OCI-LY3 (cell line): ENCODE measurements at regions not wholly inside any gene's neighbourhood (a gene's known extent, or its start where the extent isn't known, plus 50 kb on each side); places are given as distances from the start of the nearest gene placed in this dataset.

Experiments used
- H2AFZ ChIP-seq: fragments of 200-600, 300-600 bp; shearing (Covaris generic); 2 replicates; pipeline ENCODE4 v1.6.0; 2014; ENCODE audit warnings: antibody characterized with exemption, low read depth, low read length
- H3K27ac ChIP-seq: fragments of 200-600, 300-600 bp; sonication (generic); 2 replicates; pipeline ENCODE4 v1.5.1; 2014; ENCODE audit warnings: mild to moderate bottlenecking, low read length, moderate library complexity, mixed read lengths
- H3K27me3 ChIP-seq: fragments of 200-600, 300-600 bp; sonication (generic); 2 replicates; pipeline ENCODE4 v1.6.1; 2014; ENCODE audit warnings: low read depth, low read length, mixed read lengths
- H3K36me3 ChIP-seq: fragments of 200-600, 300-600 bp; sonication (generic); replicated peaks from 2 replicates; pipeline ENCODE3; 2014; ENCODE audit warnings: low read depth, low read length, mixed read lengths
- H3K4me1 ChIP-seq: fragments of 300-600, 200-600 bp; sonication (generic); 2 replicates; pipeline ENCODE4 v1.6.1; 2014; ENCODE audit warnings: low read length, mixed read lengths
- H3K4me2 ChIP-seq: fragments of 200-600, 300-600 bp; sonication (generic); 2 replicates; pipeline ENCODE4 v1.6.1; 2014; ENCODE audit warnings: low read length, mixed read lengths
- H3K4me3 ChIP-seq: fragments of 300-600, 200-600 bp; sonication (generic); 2 replicates; pipeline ENCODE4 v1.5.1; 2014; ENCODE audit warnings: antibody characterized with exemption, mild to moderate bottlenecking, low read length, moderate library complexity
- H3K79me2 ChIP-seq: fragments of 300-600, 200-600 bp; shearing (Covaris generic); 2 replicates; pipeline ENCODE4 v1.6.1; 2014; ENCODE audit warnings: mild to moderate bottlenecking, low read length, mixed read lengths
- H3K9ac ChIP-seq: fragments of 300-600, 200-600 bp; shearing (Covaris generic); 2 replicates; pipeline ENCODE4 v1.6.0; 2014; ENCODE audit warnings: mild to moderate bottlenecking, low read length, moderate library complexity
- H3K9me3 ChIP-seq: fragments of 200-600, 300-600 bp; shearing (Covaris generic); 2 replicates; pipeline ENCODE4 v1.6.1; 2014; ENCODE audit warnings: low read length, mixed read lengths; ENCODE audit not compliant: insufficient read depth
- H4K20me1 ChIP-seq: fragments of 200-600, 300-600 bp; sonication (generic); 2 replicates; pipeline ENCODE4 v1.6.1; 2016; ENCODE audit warnings: low read length, mixed read lengths; ENCODE audit not compliant: insufficient read depth
- EZH2phosphoT487 ChIP-seq: fragments of 200-600 bp; shearing (Covaris generic); IDR thresholded peaks from 2 replicates; pipeline ENCODE4 v1.6.1; 2018; ENCODE audit warnings: antibody characterized with exemption, mixed run types, low read depth
- TF ChIP-seq, protein P1 (sequence below): fragments of 200-600, 300-600 bp; sonication (generic); IDR thresholded peaks from 2 replicates; pipeline ENCODE4 v1.5.1; 2014; ENCODE audit warnings: antibody characterized with exemption, low read length, low read depth

DNA sequence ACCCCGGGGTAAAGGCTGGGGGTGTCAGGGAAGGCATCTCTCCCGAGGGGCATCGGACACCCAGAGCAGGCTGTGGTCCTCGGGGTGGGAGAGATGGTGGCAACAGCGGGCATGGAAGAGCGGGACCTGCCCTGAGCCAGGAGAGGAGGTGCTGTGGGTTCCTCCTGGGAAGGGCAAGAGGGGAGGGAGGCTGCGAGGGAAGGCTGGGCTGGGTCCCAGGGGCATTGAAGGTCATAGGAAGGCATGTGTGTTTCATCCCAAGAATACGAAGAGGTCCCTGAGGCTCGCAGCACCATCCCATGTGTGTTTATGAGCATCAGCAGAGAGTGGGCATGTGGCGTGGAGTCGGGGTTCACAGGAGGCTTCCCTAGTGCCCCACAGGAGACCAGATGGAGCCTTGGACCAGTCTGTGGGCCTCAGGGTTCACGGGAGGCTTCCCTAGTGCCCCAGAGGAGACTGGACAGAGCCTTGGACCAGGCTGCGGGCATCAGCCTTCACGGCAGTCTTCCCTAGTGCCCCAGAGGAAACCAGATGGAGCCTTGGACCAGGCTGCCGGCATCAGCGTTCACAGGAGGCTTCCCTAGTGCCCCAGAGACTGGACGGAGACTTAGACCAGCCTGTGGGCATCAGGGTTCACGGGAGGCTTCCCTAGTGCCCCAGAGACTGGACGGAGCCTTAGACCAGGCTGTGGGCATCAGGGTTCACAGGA is 420.6 kb downstream of the BRD1 start:
- Histone ChIP-seq H3K79me2 (no peaks in the 10 kb centered on the region), H3K36me3 (no peaks in the 10 kb centered on the region), H3K9me3 (no peaks in the 10 kb centered on the region), H3K4me3 (no peak overlapping the region), H3K4me1 (no peaks in the 10 kb centered on the region), H3K27me3 (peaks cover 4% of the 10 kb centered on the region; the same call in 1 of the 2 replicates), H2AFZ (no peak overlapping the region), H3K9ac (no peak overlapping the region), H3K27ac (no peak overlapping the region), H4K20me1 (no peaks in the 10 kb centered on the region), H3K4me2 (no peak overlapping the region)
- TF ChIP-seq EZH2phosphoT487, result no peak
- TF ChIP-seq, protein P1, sequence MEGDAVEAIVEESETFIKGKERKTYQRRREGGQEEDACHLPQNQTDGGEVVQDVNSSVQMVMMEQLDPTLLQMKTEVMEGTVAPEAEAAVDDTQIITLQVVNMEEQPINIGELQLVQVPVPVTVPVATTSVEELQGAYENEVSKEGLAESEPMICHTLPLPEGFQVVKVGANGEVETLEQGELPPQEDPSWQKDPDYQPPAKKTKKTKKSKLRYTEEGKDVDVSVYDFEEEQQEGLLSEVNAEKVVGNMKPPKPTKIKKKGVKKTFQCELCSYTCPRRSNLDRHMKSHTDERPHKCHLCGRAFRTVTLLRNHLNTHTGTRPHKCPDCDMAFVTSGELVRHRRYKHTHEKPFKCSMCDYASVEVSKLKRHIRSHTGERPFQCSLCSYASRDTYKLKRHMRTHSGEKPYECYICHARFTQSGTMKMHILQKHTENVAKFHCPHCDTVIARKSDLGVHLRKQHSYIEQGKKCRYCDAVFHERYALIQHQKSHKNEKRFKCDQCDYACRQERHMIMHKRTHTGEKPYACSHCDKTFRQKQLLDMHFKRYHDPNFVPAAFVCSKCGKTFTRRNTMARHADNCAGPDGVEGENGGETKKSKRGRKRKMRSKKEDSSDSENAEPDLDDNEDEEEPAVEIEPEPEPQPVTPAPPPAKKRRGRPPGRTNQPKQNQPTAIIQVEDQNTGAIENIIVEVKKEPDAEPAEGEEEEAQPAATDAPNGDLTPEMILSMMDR, result no peak

- Histone ChIP-seq H4K20me1 (no peaks in the 10 kb centered on the region), H3K79me2 (no peaks in the 10 kb centered on the region), H3K4me2 (no peak overlapping the region), H3K4me3 (no peak overlapping the region), H2AFZ (no peak overlapping the region), H3K9me3 (no peaks in the 10 kb centered on the region), H3K36me3 (no peaks in the 10 kb centered on the region), H3K27me3 (peaks cover 4% of the 10 kb centered on the region; the same call in 1 of the 2 replicates), H3K9ac (no peak overlapping the region), H3K4me1 (no peaks in the 10 kb centered on the region), H3K27ac (no peak overlapping the region)
- TF ChIP-seq, protein P1, result no peak
- no peak for TF ChIP-seq EZH2phosphoT487
Measured at GRCh38 chr22:49406047-49406650, 421.5 kb downstream of the BRD1 start.

DNA sequence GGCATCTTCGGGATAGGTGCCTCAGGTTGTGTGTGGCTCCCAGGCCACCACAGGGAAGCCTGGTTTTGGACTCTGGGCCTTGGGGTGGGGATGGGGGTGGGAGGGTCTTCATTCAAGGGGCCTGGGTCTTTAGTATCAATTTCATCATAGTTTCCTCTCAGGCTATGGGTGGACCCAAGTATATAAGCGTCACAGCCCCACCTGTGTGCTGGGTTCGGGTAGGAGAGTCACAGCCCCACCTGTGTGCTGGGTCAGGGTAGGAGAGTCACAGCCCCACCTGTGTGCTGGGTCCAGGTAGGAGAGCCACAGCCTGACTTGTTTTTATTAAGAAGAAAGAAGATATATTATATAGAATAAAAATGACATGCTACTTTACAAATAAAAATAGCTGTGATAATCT is 422.1 kb downstream of the BRD1 start:
- no peaks in the 10 kb centered on the region for H3K9me3 ChIP-seq
- H2AFZ ChIP-seq, result no peak overlapping the region
- H3K36me3 ChIP-seq, result no peaks in the 10 kb centered on the region
- H3K9ac ChIP-seq, result no peak overlapping the region
- no peaks in the 10 kb centered on the region for H4K20me1 ChIP-seq
- H3K27me3 ChIP-seq, result peaks cover 4% of the 10 kb centered on the region; the same call in 1 of the 2 replicates
- no peak overlapping the region for H3K4me2 ChIP-seq
- H3K4me3 ChIP-seq, result no peak overlapping the region
- no peaks in the 10 kb centered on the region for H3K79me2 ChIP-seq
- H3K27ac ChIP-seq, result no peak overlapping the region
- H3K4me1 ChIP-seq, result no peaks in the 10 kb centered on the region
- TF ChIP-seq, protein P1, result no peak
- no peak for TF ChIP-seq EZH2phosphoT487

- Histone ChIP-seq H3K27ac (no peak overlapping the region), H3K36me3 (no peaks in the 10 kb centered on the region), H3K4me1 (no peaks in the 10 kb centered on the region), H3K9ac (no peak overlapping the region), H3K79me2 (no peaks in the 10 kb centered on the region), H4K20me1 (no peaks in the 10 kb centered on the region), H2AFZ (no peak overlapping the region), H3K27me3 (peaks cover 4% of the 10 kb centered on the region; the same call in 1 of the 2 replicates), H3K9me3 (no peaks in the 10 kb centered on the region), H3K4me3 (no peak overlapping the region), H3K4me2 (no peak overlapping the region)
- TF ChIP-seq EZH2phosphoT487, result no peak
- TF ChIP-seq, protein P1, result no peak
Measured at GRCh38 chr22:49404576-49405241, 423.0 kb downstream of the BRD1 start.
